ENCODE measurements at regions not wholly inside any gene's neighbourhood (a gene's known extent, or its start where the extent isn't known, plus 50 kb on each side); places are given as distances from the start of the nearest gene placed in this dataset.
A peak's percentile ranks its signal among the peaks of the same experiment; 100 is the strongest.
"Not testable (repeated sequence)": the region's sequence is repeated elsewhere in the genome, so short reads cannot be mapped to it uniquely, and the experiment has no call there.

- H3K36me3 Mint-ChIP-seq: no peaks in the 10 kb centered on the region
These were observed 128.6 kb downstream of the RGPD3 start for GRCh38 chr2:106339609-106340008.

GRCh38 chr2:106339132-106339531, 129.1 kb downstream of the RGPD3 start:
- peaks cover 0 to 5% of the 10 kb centered on the region in 2 donors for H3K9me3 Mint-ChIP-seq
- H3K36me3 Mint-ChIP-seq: no peaks in the 10 kb centered on the region
- no peak for ATAC-seq
- no peak overlapping the region for H3K27ac Mint-ChIP-seq
- no peak for DNase-seq (ENCODE audit: low spot score in 2 of 2)

More at GRCh38 chr2:106339609-106340008, 128.6 kb downstream of the RGPD3 start:
- DNase-seq (ENCODE audit: low spot score in 2 of 2) (no peak), ATAC-seq (no peak)
- Mint-ChIP-seq H3K27ac (no peak overlapping the region), H3K9me3 (peaks cover 0 to 5% of the 10 kb centered on the region in 2 donors)

GRCh38 chr2:106338043-106338442, 130.2 kb downstream of the RGPD3 start:
- Mint-ChIP-seq H3K9me3 (peaks cover 3% of the 10 kb centered on the region in 2 donors), H3K27ac (no peak overlapping the region), H3K36me3 (no peaks in the 10 kb centered on the region)
- DNase-seq (ENCODE audit: low spot score in 2 of 2) (no peak), ATAC-seq (no peak)

DNA sequence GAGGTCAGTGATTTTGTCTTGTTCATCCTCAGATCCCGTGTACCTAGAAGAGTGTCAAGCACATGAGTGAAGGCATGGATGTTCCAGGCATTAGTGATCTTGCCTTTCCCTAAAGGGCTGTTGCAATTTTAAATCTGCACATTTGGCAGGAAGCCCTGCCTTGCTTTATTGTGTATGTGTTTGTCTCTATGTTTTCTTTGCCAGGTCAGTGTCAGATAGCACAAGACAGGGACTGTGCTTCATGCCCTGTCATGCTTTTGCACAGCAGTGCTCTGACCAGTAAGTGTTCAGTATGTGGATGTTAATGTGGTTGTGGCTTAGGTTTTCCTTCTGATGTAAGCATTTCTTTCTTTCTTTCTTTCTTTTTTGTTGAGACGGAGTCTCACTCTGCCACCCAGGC, 131.5 kb downstream of the RGPD3 start:
- H3K27ac Mint-ChIP-seq: no peak overlapping the region
- no peak for ATAC-seq
- DNase-seq (ENCODE audit: low spot score in 2 of 2): no peak
- no peaks in the 10 kb centered on the region for H3K36me3 Mint-ChIP-seq
- peaks cover 4% of the 10 kb centered on the region in 2 donors for H3K9me3 Mint-ChIP-seq

DNA sequence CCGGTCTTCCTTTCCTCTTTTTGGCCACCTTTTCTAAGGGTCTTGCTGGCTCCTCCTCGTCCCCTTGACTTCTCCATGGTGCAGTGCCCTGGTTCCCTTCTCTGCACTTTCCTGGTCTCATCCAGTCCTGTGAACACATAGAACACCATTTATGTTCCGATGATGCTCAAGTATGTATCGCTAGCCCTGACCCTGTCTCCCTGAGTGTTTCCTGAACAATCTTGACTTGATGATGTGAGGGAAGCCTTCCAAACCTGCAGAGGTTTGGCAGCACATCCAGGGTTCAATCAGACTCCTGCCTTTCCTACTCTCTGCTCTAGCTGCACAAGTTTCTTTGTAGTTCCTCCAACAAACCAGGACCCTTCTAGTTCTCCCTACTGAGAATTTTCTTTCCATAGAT, 132.1 kb downstream of the RGPD3 start:
- no peak overlapping the region for H3K27ac Mint-ChIP-seq
- peaks cover 4% of the 10 kb centered on the region in 2 donors for H3K9me3 Mint-ChIP-seq
- DNase-seq (ENCODE audit: low spot score in 2 of 2) (no peak), ATAC-seq (no peak)
- H3K36me3 Mint-ChIP-seq: no peaks in the 10 kb centered on the region

- DNase-seq (ENCODE audit: low spot score in 2 of 2) (no peak), ATAC-seq (no peak)
- H3K27ac Mint-ChIP-seq: no peak overlapping the region
- H3K9me3 Mint-ChIP-seq: peaks cover 4% of the 10 kb centered on the region in 2 donors
- H3K36me3 Mint-ChIP-seq: no peaks in the 10 kb centered on the region
These were observed 133.4 kb downstream of the RGPD3 start for GRCh38 chr2:106334802-106335201.

DNA sequence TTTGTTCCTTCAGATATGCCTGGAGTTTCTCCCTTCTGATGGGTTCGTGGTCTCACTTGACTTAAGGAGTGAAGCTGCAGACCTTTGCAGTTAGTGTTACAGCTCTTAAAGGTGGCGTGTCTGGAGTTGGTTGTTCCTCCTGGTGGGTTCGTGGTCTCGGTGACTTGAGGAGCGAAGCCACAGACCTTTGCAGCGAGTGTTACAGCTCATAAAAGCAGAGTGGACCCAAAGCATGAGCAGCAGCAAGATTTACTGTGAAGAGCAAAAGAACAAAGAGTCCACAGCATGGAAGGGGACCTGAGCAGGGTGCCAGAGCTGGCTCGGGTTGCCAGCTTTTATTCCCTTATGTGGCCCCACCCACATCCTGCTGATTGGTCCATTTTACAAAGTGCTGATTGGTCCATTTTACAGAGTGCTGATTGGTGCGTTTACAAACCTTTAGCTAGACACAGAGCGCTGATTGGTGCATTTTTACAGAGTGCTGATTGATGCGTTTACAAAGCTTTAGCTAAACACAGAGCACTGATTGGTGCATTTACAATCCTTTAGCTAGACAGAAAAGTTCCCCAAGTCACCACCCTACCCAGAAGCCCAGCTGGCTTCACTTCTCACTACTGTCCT, 134.8 kb downstream of the RGPD3 start:
- H3K36me3 Mint-ChIP-seq; ATAC-seq; H3K9me3 Mint-ChIP-seq; DNase-seq (ENCODE audit: low spot score in 2 of 2); H3K27ac Mint-ChIP-seq: not testable (repeated sequence)

GRCh38 chr2:106332054-106332453, 136.2 kb downstream of the RGPD3 start:
- H3K27ac Mint-ChIP-seq: no peak overlapping the region
- no peaks in the 10 kb centered on the region for H3K36me3 Mint-ChIP-seq
- ATAC-seq (no peak), DNase-seq (ENCODE audit: low spot score in 2 of 2) (no peak)
- H3K9me3 Mint-ChIP-seq: peaks cover 4% of the 10 kb centered on the region in 2 donors

DNA sequence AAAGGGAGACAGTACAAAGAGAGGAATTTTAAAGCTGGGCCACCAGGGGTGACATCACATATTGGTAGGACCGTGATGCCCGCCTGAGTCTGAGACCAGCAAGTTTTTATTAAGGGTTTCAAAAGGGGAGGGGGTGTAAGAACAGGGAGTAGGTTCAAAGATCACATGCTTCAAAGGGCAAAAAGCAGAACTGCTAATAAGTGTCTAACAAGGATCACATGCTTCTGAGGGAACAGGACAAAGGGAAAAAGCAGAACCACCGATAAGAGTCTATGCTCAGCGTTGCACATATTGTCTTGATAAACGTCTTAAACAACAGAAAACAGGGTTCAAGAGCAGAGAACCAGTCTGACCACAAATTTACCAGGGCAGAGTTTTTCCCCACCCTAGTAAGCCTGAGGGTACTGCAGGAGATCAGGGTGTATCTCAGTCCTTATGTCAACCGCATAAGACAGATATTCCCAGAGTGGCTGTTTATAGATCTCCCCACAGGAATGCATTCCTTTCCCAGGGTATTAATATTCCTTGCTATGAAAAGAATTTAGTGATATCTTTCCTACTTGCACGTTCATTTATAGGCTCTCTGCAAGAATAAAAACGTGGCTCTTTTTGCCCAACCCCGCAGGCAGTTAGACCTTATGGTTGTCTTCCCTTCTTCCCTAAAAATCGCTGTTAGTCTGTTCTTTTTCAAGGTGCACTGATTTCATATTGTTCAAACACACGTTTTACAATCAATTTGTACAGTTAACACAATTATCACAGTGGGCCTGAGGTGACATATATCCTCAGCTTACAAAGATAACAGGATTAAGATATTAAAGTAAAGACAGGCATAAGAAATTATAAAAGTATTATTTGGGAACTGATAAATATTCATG, 136.5 kb upstream of the UXS1 start:
- ATAC-seq; H3K36me3 Mint-ChIP-seq; H3K27ac Mint-ChIP-seq; DNase-seq (ENCODE audit: low spot score in 2 of 2); H3K9me3 Mint-ChIP-seq: not testable (repeated sequence)

DNA sequence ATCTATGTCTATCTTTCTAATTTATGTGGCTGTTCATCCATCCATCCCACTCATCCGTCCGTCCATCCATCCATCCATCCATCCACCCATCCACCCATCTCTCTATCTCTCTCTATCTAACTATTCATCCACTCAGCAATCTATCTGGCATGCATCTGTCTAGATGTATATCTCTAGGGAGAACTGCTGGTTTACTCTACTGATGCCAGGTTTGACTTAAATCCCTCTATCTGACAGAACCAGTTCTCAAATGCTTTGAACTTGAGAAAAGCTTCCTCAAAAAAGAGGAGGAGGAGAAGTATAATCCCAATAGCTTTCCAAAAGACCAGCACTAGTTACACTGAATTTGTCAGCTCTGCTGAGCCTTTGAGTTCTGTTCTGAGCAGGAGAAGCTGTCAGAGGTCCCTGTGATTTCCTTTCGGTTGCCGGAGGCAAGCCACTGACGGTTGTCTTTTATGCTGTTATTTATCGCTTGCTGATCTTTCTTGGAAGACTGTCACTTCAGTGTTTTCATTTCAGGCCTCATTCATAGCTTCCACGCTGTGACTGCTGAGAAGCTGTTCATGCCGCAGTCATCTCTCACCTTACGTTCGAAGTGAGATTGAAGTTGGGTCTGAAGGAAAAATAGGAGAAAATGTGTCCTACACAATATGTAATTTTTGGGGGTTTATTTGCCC, 129.4 kb upstream of the UXS1 start:
- H3K36me3 Mint-ChIP-seq: no peaks in the 10 kb centered on the region
- DNase-seq (ENCODE audit: low spot score in 2 of 2): no peak
- H3K9me3 Mint-ChIP-seq: no peaks in the 10 kb centered on the region
- ATAC-seq: no peak
- H3K27ac Mint-ChIP-seq: no peak overlapping the region

DNA sequence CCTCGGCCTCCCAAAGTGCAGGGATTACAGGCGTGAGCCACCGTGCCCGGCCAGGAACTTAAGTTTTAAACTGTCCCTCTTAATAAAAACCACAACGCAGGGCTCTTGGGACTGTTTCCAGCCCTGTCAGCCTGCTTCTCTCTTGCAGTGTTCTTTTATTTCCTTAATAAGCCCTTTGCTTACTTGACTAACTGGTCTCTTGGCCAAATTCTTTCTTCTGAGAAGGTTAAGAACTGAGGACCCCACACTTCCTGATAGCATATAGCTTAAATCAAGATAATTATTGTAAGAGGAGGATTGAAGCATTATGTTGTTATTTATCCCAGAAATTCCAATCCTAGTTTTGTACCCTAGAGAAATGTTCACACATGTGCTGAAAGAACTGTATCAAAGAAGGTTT, 128.2 kb upstream of the UXS1 start:
- ATAC-seq: no peak
- H3K9me3 Mint-ChIP-seq: no peaks in the 10 kb centered on the region
- DNase-seq (ENCODE audit: low spot score in 2 of 2): no peak
- H3K36me3 Mint-ChIP-seq: no peaks in the 10 kb centered on the region
- H3K27ac Mint-ChIP-seq: no peak overlapping the region

- not testable (repeated sequence) for H3K27ac Mint-ChIP-seq; ATAC-seq; H3K36me3 Mint-ChIP-seq; H3K9me3 Mint-ChIP-seq; DNase-seq (ENCODE audit: low spot score in 2 of 2)
These were observed 126.3 kb upstream of the UXS1 start for GRCh38 chr2:106320439-106320838.

DNA sequence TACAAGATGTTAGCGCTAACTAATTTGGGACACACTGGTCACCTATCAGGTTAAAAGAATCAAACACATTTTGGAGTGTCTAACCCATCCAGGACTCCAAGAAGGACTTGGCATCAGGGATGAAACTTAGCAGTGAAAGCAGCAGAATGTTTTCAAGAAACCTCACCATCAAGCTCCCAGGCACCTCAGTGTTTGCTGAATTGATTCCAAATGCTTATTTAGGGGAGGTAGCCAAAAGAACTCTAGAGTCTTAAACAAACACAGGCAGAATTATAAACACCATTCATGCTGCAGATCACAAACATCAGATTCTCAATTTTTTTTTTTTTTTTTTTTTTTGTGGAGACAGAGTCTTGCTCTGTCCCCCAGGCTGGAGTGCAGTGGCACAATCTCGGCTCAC, 122.8 kb upstream of the UXS1 start:
- no peaks in the 10 kb centered on the region for H3K9me3 Mint-ChIP-seq
- H3K36me3 Mint-ChIP-seq: no peaks in the 10 kb centered on the region
- DNase-seq (ENCODE audit: low spot score in 2 of 2) (no peak), ATAC-seq (no peak)
- no peak overlapping the region for H3K27ac Mint-ChIP-seq

DNA sequence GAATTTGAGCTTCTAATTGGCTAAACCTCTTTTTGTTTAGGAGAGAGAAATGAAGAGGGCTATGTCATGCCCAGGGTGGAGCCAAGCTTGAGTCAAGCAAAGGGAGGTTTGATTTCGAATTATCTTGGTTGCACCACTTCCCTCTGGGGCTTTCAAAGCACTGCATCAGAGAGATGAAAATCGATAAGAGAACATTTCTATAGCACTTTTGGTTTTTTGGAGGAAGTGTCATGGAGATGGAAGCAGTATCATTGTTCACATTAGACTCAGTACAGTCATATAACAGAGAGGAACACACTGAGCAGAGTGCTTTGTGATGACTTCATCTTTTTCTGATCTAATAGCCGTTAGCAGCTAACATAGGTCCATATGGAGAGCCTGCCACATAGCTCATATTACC, 120.3 kb upstream of the UXS1 start:
- H3K27ac Mint-ChIP-seq: no peak overlapping the region
- no peak for DNase-seq (ENCODE audit: low spot score in 2 of 2)
- H3K36me3 Mint-ChIP-seq: no peaks in the 10 kb centered on the region
- peak; percentile 47 to 51 for ATAC-seq
- no peaks in the 10 kb centered on the region for H3K9me3 Mint-ChIP-seq

DNA sequence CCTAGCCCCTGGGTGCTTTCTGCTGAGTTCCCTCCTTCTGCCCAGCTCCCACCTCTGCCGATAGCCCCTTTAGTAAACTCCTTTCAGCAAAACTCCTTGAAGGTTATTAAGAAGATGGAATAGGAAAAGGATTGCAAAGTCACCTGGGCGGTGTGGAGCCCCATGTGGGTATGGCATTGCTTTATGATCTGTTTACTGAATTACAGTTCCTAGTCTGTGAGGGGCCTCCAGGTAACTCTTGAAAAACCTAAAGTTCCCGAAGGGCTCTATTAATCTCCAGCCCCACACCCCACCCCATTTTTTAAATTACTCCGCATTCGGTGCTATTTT, 116.9 kb upstream of the UXS1 start:
- no peak overlapping the region for H3K27ac Mint-ChIP-seq
- DNase-seq (ENCODE audit: low spot score in 2 of 2) (no peak), ATAC-seq (no peak)
- H3K9me3 Mint-ChIP-seq: no peaks in the 10 kb centered on the region
- H3K36me3 Mint-ChIP-seq: no peaks in the 10 kb centered on the region

DNA sequence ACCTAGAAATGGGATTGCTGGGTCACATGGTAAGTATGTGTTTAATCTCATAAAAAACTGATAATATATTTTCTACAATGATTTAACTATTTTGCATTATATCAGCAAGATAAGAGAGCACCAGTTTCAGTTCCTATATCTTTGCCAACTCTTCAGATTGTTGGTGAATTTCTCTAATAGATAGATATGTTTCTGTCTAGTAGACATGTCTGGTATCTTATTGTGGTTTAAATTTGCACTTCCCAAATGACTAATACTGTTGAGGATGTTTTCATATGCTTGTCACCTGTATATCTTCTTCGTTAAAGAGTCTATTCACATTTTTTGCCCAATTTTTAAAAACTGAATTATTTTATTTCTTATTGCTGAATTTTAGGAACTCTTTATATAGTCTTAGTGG, 113.8 kb upstream of the UXS1 start:
- Mint-ChIP-seq H3K9me3 (no peaks in the 10 kb centered on the region), H3K36me3 (no peaks in the 10 kb centered on the region), H3K27ac (no peak overlapping the region)
- ATAC-seq: no peak
- DNase-seq (ENCODE audit: low spot score in 2 of 2): no peak

- no peak for ATAC-seq
- H3K36me3 Mint-ChIP-seq: no peaks in the 10 kb centered on the region
- no peak for DNase-seq (ENCODE audit: low spot score in 2 of 2)
- H3K27ac Mint-ChIP-seq: no peak overlapping the region
- H3K9me3 Mint-ChIP-seq: no peaks in the 10 kb centered on the region
These were observed 112.3 kb upstream of the UXS1 start for GRCh38 chr2:106306387-106306786.

All from activated naive CD4-positive, alpha-beta T cell treated with anti-CD3 and anti-CD28 coated beads, Interleukin-2, amount 50 U/mL, for 72 hours (primary cell).